Stimulated activated CD4-positive, alpha-beta T cell treated with anti-CD3 and anti-CD28 coated beads, Interleukin-2, amount 100 ng/mL, for 4 hours (primary cell): ENCODE measurements at regions not wholly inside any gene's neighbourhood (a gene's known extent, or its start where the extent isn't known, plus 50 kb on each side); places are given as distances from the start of the nearest gene placed in this dataset.
"Not testable (repeated sequence)": the region's sequence is repeated elsewhere in the genome, so short reads cannot be mapped to it uniquely, and the experiment has no call there.

Experiments used
- DNase-seq: peaks from one replicate; pipeline ENCODE4 v3.0.0-alpha.2; 2020; ENCODE audit warnings: low read depth

DNA sequence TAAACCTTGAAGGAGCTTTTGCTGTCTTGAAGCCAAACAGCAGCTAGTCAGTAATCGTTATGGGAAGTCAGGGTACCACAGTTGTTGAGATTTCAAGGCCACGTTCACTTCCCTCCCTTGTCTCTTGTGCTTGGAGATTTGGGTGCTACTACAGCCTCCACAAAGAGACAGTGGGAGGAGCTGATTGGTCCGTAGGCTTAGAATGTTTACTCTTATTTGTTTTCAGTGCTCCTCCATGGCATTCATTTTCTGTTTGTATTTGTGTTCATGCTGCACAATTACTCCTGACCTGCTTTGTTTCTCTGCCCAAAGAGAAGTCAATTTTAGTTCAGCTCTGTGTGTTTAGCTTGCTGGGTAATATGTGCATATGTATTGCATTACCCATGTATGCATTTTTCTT, 147.7 kb downstream of the PRL start:
- no peak for DNase-seq

- no peak for DNase-seq
Measured at GRCh38 chr6:22149501-22150367, 147.1 kb downstream of the PRL start.

DNA sequence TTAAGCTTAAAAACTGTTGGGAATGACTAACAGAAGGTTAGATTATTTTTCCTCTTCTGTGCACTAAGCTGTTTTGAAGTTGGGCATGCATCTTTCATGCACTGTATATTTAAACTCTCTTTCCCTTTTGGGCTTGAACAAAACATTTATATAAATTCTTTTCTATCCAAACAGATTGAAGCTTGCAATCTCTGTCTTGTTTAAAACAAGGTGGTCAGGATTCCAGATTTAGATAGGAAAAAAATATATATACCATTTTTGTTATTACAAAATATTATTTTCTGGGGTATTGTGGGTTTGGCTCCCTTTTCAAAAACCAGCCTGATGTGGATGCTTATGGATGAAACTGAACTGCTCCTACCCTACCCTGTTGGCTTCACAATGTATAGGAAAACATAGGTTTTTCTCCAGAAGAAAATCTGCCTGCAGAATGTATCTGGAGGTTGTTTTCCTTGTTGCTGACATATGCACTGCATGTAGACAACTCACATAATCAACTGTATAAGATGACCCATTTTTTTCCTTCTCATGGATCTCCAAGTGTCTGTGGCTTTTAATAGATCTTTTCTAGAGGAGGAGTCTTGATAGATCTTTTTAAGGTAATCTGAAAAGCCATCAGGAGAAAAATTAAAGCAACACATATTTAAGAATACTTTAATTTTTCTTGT, 146.3 kb downstream of the PRL start:
- no peak for DNase-seq

DNA sequence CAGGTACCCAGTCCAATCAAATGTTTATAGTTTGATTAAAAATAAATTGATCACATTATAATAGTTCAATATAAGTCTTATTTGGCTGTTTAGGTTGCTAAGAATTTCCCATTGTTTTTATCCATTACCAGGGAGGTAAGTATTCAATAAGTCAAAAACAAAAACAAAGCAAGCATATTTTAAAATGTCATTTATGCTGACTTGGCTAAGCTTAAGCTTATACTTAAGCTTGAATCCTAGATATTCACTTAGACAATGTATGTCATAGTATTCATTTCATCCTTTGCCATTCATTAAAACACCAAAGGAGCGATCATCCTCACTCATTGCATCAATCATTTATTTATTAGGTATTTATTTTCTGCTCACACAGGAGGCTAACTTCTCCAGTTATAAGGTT, 144.9 kb downstream of the PRL start:
- no peak for DNase-seq

- no peak for DNase-seq
Measured at GRCh38 chr6:22152841-22153240, 144.0 kb downstream of the PRL start.

DNA sequence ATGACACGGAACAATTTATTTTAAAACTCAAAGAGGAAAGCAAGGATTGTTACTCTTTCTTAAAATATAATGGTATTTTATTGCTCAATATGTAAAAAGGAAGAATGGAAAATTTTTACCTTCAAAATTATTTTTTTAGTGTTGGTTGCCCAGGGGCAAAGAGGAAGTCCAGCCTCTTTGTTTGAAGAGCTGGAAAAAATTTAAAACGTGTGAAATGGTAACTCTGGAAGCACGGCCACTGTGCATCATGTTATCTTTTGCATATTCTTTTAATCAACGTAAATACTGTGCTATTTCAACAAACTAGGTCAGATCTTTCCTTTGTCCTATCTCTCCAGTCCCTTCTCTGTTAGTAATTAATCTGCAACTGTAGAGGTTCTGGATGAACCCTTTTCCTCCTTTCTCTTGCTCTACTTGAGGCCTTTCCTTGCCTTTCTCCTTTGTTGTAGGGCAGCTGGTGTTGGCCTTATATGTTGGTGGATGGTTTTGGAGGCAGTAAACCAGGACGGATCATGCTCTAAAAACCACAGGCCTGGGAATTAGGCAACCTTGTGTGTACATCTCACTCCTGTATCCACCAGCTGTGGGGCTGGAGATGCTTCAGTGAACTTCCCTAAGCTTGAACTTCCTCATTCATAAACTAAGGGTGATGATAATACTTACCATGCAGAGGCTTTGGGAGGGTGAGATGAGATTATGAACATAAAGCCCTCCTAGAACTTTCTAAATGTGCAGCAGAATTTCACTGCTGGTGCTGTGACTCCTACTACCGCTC, 143.3 kb downstream of the PRL start:
- no peak for DNase-seq

GRCh38 chr6:22155551-22155950, 141.3 kb downstream of the PRL start:
- no peak for DNase-seq

GRCh38 chr6:22157233-22157632, 139.6 kb downstream of the PRL start:
- DNase-seq, result no peak

DNA sequence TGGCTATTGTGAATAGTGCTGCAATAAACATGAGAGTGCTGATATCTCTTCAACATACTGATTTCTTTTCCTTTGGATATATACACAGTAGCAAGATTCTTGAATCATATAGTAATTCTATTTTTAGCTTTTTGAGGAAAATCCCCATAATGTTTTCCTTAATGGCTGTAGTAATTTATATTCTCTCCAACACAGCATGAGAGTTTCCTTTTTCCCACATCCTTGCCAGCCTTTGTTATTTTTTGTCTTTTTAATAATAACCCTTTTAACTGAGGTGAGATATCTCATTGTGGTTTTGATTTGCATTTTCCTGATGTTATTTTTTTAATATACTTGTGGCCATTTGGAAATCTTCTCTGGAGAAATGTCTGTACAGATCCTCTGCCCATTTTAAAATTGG, 132.6 kb downstream of the PRL start:
- no peak for DNase-seq

GRCh38 chr6:22171006-22171405, 125.8 kb downstream of the PRL start:
- not testable (repeated sequence) for DNase-seq

DNA sequence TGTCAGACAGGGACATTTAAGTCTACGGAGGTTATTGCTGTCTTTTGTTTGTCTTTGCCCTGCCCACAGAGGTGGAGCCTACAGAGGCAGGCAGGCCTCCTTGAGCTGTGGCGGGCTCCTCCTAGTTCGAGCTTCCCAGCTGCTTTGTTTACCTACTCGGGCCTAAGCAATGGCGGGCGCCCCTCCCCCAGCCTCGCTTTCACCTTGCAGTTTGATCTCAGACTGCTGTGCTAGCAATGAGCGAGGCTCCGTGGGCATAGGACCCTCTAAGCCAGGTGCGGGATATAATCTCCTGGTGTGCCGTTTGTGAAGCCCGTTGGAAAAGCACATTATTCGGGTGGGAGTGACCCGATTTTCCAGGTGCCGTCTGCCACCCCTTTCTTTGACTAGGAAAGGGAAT, 125.0 kb downstream of the PRL start:
- not testable (repeated sequence) for DNase-seq

GRCh38 chr6:22173311-22173710, 123.5 kb downstream of the PRL start:
- DNase-seq, result no peak

DNA sequence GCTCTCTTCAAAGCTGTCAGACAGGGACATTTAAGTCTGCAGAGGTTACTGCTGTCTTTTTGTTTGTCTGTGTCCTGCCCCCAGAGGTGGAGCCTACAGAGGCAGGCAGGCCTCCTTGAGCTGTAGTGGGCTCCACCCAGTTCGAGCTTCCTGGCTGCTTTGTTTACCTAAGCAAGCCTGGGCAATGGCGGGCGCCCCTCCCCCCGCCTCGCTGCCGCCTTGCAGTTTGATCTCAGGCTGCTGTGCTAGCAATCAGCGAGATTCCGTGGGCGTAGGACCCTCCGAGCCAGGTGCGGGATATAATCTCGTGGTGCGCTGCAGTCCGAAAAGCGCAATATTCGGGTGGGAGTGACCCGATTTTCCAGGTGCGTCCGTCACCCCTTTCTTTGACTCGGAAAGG, 116.6 kb downstream of the PRL start:
- DNase-seq, result not testable (repeated sequence)

- DNase-seq, result no peak
Measured at GRCh38 chr6:22184371-22184770, 112.5 kb downstream of the PRL start.

DNA sequence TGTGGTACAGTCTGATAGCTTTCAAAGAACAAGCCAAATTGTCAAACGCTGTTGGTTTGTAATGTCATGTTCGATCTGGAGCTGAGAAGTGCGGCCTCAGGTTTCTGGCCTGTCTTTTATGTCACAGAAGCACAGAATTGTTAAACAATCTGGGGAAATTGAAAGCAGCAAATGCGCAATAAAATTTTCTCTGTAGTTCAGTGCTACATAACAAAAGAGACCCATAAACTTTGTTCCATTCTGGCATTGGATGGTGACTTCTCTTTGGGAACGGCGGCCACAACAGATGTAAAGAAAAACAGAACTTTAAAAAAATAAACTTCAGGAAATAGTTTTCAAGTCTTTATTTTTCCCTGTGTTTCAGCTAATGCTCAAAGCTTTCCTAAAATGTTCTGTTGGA, 106.9 kb downstream of the PRL start:
- no peak for DNase-seq

DNA sequence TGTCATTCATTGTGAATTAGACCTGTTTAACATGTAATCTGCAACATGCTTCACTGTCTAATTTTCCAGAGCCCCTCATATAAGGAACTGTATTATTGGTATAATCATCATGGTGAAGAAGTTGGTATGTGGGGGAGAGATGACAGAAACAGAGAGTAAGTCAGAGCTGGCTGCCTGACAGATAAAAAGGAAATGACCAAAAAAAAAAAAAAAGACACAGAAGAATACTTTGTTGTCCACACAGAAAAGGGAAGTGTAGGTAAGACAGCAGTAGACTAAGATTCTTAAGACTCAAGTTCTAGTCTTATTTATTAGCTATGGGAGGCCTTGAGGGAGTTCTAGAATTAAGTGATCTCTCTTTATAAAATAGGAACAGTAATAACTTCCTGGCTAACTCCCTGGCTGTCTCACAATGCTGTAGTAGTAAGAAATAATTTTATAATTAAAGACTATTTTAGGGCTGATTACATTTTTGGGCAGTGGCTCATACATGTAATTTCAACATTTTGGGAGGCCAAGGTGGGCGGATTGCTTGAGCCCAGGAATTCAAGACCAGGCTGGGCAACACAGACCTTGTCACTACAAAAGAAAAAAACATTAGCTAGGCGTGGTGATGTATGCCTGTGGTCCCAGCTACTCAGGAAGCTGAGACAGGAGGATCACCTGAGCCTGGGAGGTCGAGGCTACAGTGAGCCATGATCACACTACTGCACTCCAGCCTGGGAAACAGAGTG, 102.5 kb downstream of the PRL start:
- DNase-seq, result no peak

- DNase-seq, result no peak
Measured at GRCh38 chr6:22199771-22200170, 97.1 kb downstream of the PRL start.

DNA sequence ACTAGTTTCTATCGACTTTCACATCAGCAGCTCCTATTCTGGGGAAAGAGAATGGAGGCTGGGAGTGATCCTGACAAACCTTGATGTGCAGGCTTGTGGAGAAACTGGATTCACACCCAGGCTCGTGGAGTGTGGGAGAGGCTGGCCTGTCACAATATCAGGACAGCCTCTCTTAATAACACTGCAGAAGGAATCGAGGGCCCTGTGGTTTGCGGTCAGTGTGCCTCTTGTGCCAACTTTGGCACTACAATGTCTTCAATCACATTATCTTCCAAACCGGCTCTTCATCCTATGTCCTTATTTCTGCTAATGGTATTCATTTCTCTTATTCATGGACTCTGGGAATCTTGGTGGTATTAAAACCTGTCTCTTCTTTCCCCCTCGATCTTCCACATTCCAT, 92.7 kb downstream of the PRL start:
- DNase-seq, result no peak

GRCh38 chr6:22205266-22205665, 91.6 kb downstream of the PRL start:
- no peak for DNase-seq

- DNase-seq, result no peak
Measured at GRCh38 chr6:22206106-22206505, 90.7 kb downstream of the PRL start.

- no peak for DNase-seq
Measured at GRCh38 chr6:22208026-22208425, 88.8 kb downstream of the PRL start.

- DNase-seq, result no peak
Measured at GRCh38 chr6:22214314-22214713, 82.5 kb downstream of the PRL start.
